Stimulated activated effector memory CD8-positive, alpha-beta T cell treated with anti-CD3 and anti-CD28 coated beads, Interleukin-12 subunit alpha, Interleukin-12 subunit beta, amount 100 ng/mL, for 72 hours (primary cell): ENCODE measurements at regions not wholly inside any gene's neighbourhood (a gene's known extent, or its start where the extent isn't known, plus 50 kb on each side); places are given as distances from the start of the nearest gene placed in this dataset.

ENCODE experiments used
- ATAC-seq: fragments of 150-1000 bp; cut with Tn5 transposase; 2 replicates; pipeline ENCODE4 v1.10.0; 2021
- DNase-seq, 2 donors: peaks; one replicate each; pipeline ENCODE4 v3.0.0; 2021 to 2022; ENCODE audit warnings: low spot score in 2 of 2
- H3K27ac Mint-ChIP-seq: one replicate; pipeline ENCODE4 v1.8.0; 2022; ENCODE audit warnings: mild to moderate bottlenecking, mixed read lengths
- H3K36me3 Mint-ChIP-seq: one replicate; pipeline ENCODE4 v1.8.0; 2022; ENCODE audit warnings: mild to moderate bottlenecking, mixed read lengths
- H3K4me1 Mint-ChIP-seq: one replicate; pipeline ENCODE4 v1.8.0; 2022; ENCODE audit warnings: mixed read lengths
- H3K4me3 Mint-ChIP-seq: one replicate; pipeline ENCODE4 v1.8.0; 2022; ENCODE audit warnings: mild to moderate bottlenecking, mixed read lengths
- H3K9me3 Mint-ChIP-seq: one replicate; pipeline ENCODE4 v1.8.0; 2022; ENCODE audit warnings: mixed read lengths

GRCh38 chr17:69723741-69724140, 309.2 kb downstream of the MAP2K6 start:
- no peaks in the 10 kb centered on the region for H3K4me1 Mint-ChIP-seq
- H3K27ac Mint-ChIP-seq, result no peak overlapping the region
- H3K36me3 Mint-ChIP-seq, result no peaks in the 10 kb centered on the region
- no peaks in the 10 kb centered on the region for H3K9me3 Mint-ChIP-seq
- ATAC-seq (no peak), DNase-seq (no peak)
- H3K4me3 Mint-ChIP-seq, result no peak overlapping the region

GRCh38 chr17:69724238-69724637, 309.7 kb downstream of the MAP2K6 start:
- ATAC-seq (no peak), DNase-seq (no peak)
- no peaks in the 10 kb centered on the region for H3K9me3 Mint-ChIP-seq
- H3K36me3 Mint-ChIP-seq, result no peaks in the 10 kb centered on the region
- no peak overlapping the region for H3K27ac Mint-ChIP-seq
- no peaks in the 10 kb centered on the region for H3K4me1 Mint-ChIP-seq
- H3K4me3 Mint-ChIP-seq, result no peak overlapping the region

GRCh38 chr17:69725146-69725545, 310.6 kb downstream of the MAP2K6 start:
- H3K36me3 Mint-ChIP-seq, result no peaks in the 10 kb centered on the region
- DNase-seq, result no peak
- H3K27ac Mint-ChIP-seq, result no peak overlapping the region
- H3K9me3 Mint-ChIP-seq, result no peaks in the 10 kb centered on the region
- no peaks in the 10 kb centered on the region for H3K4me1 Mint-ChIP-seq
- no peak for ATAC-seq
- H3K4me3 Mint-ChIP-seq, result no peak overlapping the region

GRCh38 chr17:69728816-69729215, 314.3 kb downstream of the MAP2K6 start:
- DNase-seq (no peak), ATAC-seq (no peak)
- Mint-ChIP-seq H3K4me1 (no peaks in the 10 kb centered on the region), H3K4me3 (no peak overlapping the region), H3K27ac (no peak overlapping the region), H3K36me3 (no peaks in the 10 kb centered on the region), H3K9me3 (no peaks in the 10 kb centered on the region)

GRCh38 chr17:69729944-69730343, 315.4 kb downstream of the MAP2K6 start:
- ATAC-seq, result peak; percentile 59
- Mint-ChIP-seq H3K4me1 (no peaks in the 10 kb centered on the region), H3K36me3 (no peaks in the 10 kb centered on the region), H3K9me3 (no peaks in the 10 kb centered on the region), H3K27ac (no peak overlapping the region), H3K4me3 (no peak overlapping the region)
- no peak for DNase-seq

GRCh38 chr17:69732272-69732918, 317.9 kb downstream of the MAP2K6 start:
- Mint-ChIP-seq H3K27ac (no peak overlapping the region), H3K4me3 (no peak overlapping the region), H3K36me3 (no peaks in the 10 kb centered on the region), H3K4me1 (no peaks in the 10 kb centered on the region), H3K9me3 (no peaks in the 10 kb centered on the region)
- DNase-seq (no peak), ATAC-seq (no peak)

- Mint-ChIP-seq H3K27ac (no peak overlapping the region), H3K4me1 (no peaks in the 10 kb centered on the region), H3K36me3 (no peaks in the 10 kb centered on the region), H3K9me3 (peaks cover 5% of the 10 kb centered on the region), H3K4me3 (no peak overlapping the region)
- ATAC-seq (peak; percentile 47), DNase-seq (no peak)
Measured at GRCh38 chr17:69733171-69734012, 318.9 kb downstream of the MAP2K6 start.

GRCh38 chr17:69734656-69735055, 320.2 kb downstream of the MAP2K6 start:
- no peak for ATAC-seq

GRCh38 chr17:69735285-69735684, 320.8 kb downstream of the MAP2K6 start:
- Mint-ChIP-seq H3K9me3 (peaks cover 7% of the 10 kb centered on the region), H3K36me3 (no peaks in the 10 kb centered on the region), H3K4me1 (no peaks in the 10 kb centered on the region), H3K27ac (no peak overlapping the region), H3K4me3 (no peak overlapping the region)
- DNase-seq, result no peak
- ATAC-seq, result no peak

More at GRCh38 chr17:69734656-69735055, 320.2 kb downstream of the MAP2K6 start:
- Mint-ChIP-seq H3K27ac (no peak overlapping the region), H3K9me3 (peaks cover 7% of the 10 kb centered on the region), H3K4me1 (no peaks in the 10 kb centered on the region), H3K4me3 (no peak overlapping the region), H3K36me3 (no peaks in the 10 kb centered on the region)
- no peak for DNase-seq

GRCh38 chr17:69743091-69743490, 328.6 kb downstream of the MAP2K6 start:
- no peak for DNase-seq
- H3K27ac Mint-ChIP-seq, result no peak overlapping the region
- no peak for ATAC-seq
- no peak overlapping the region for H3K4me3 Mint-ChIP-seq
- peaks cover 12% of the 10 kb centered on the region for H3K9me3 Mint-ChIP-seq
- H3K4me1 Mint-ChIP-seq, result no peaks in the 10 kb centered on the region
- no peaks in the 10 kb centered on the region for H3K36me3 Mint-ChIP-seq

- peaks cover 7% of the 10 kb centered on the region for H3K9me3 Mint-ChIP-seq
Measured at GRCh38 chr17:69744512-69745070, 330.1 kb downstream of the MAP2K6 start.

GRCh38 chr17:69749911-69750310, 325.1 kb upstream of the KCNJ16 start:
- H3K9me3 Mint-ChIP-seq, result peaks cover 3% of the 10 kb centered on the region
- H3K4me1 Mint-ChIP-seq, result no peaks in the 10 kb centered on the region
- H3K36me3 Mint-ChIP-seq, result no peaks in the 10 kb centered on the region
- H3K4me3 Mint-ChIP-seq, result no peak overlapping the region
- DNase-seq (no peak), ATAC-seq (no peak)
- no peak overlapping the region for H3K27ac Mint-ChIP-seq

More at GRCh38 chr17:69744512-69745070, 330.1 kb downstream of the MAP2K6 start:
- no peak overlapping the region for H3K4me3 Mint-ChIP-seq
- H3K27ac Mint-ChIP-seq, result no peak overlapping the region
- no peaks in the 10 kb centered on the region for H3K36me3 Mint-ChIP-seq
- no peaks in the 10 kb centered on the region for H3K4me1 Mint-ChIP-seq
- no peak for ATAC-seq
- DNase-seq, result no peak

GRCh38 chr17:69757688-69758430, 317.2 kb upstream of the KCNJ16 start:
- Mint-ChIP-seq H3K4me1 (no peaks in the 10 kb centered on the region), H3K36me3 (no peaks in the 10 kb centered on the region), H3K27ac (no peak overlapping the region), H3K9me3 (peaks cover 3% of the 10 kb centered on the region), H3K4me3 (no peak overlapping the region)
- DNase-seq (no peak), ATAC-seq (no peak)

- no peaks in the 10 kb centered on the region for H3K36me3 Mint-ChIP-seq
- peaks cover 3% of the 10 kb centered on the region for H3K9me3 Mint-ChIP-seq
- H3K27ac Mint-ChIP-seq, result no peak overlapping the region
- H3K4me3 Mint-ChIP-seq, result no peak overlapping the region
- DNase-seq, result no peak
- no peaks in the 10 kb centered on the region for H3K4me1 Mint-ChIP-seq
- ATAC-seq, result peak; percentile 65
Measured at GRCh38 chr17:69760562-69760961, 314.5 kb upstream of the KCNJ16 start.

- no peaks in the 10 kb centered on the region for H3K36me3 Mint-ChIP-seq
- no peaks in the 10 kb centered on the region for H3K4me1 Mint-ChIP-seq
- DNase-seq (no peak), ATAC-seq (no peak)
- H3K9me3 Mint-ChIP-seq, result peaks cover 3% of the 10 kb centered on the region
- H3K4me3 Mint-ChIP-seq, result no peak overlapping the region
- no peak overlapping the region for H3K27ac Mint-ChIP-seq
Measured at GRCh38 chr17:69761011-69761410, 314.0 kb upstream of the KCNJ16 start.
